DMS53 treated with DMSO at 0.1 percent for 48 hours (cell line): ENCODE measurements at regions not wholly inside any gene's neighbourhood (a gene's known extent, or its start where the extent isn't known, plus 50 kb on each side); places are given as distances from the start of the nearest gene placed in this dataset.
"Not testable (repeated sequence)": the region's sequence is repeated elsewhere in the genome, so short reads cannot be mapped to it uniquely, and the experiment has no call there.

Experiments used
- DNase-seq: peaks from one replicate; lab custom pipeline; 2025; ENCODE audit not compliant: unreplicated experiment; lab: John Stamatoyannopoulos, UW

GRCh38 chr16:87042551-87043230, 274.5 kb downstream of the C16orf95 start:
- DNase-seq, result no peak

- DNase-seq, result no peak
Measured at GRCh38 chr16:87043231-87044031, 273.8 kb downstream of the C16orf95 start.

- DNase-seq, result no peak
Measured at GRCh38 chr16:87044032-87044382, 273.2 kb downstream of the C16orf95 start.

- DNase-seq, result no peak
Measured at GRCh38 chr16:87044829-87045228, 272.4 kb downstream of the C16orf95 start.

GRCh38 chr16:87045466-87046216, 271.6 kb downstream of the C16orf95 start:
- DNase-seq, result no peak

GRCh38 chr16:87046235-87046634, 271.0 kb downstream of the C16orf95 start:
- no peak for DNase-seq

GRCh38 chr16:87047221-87048037, 269.8 kb downstream of the C16orf95 start:
- no peak for DNase-seq

GRCh38 chr16:87048038-87048729, 269.0 kb downstream of the C16orf95 start:
- no peak for DNase-seq

GRCh38 chr16:87048730-87049115, 268.5 kb downstream of the C16orf95 start:
- no peak for DNase-seq

- DNase-seq, result not testable (repeated sequence)
Measured at GRCh38 chr16:87049216-87049615, 268.0 kb downstream of the C16orf95 start.

- DNase-seq, result no peak
Measured at GRCh38 chr16:87050142-87050541, 267.1 kb downstream of the C16orf95 start.

GRCh38 chr16:87051526-87052320, 265.5 kb downstream of the C16orf95 start:
- DNase-seq, result no peak

GRCh38 chr16:87052506-87052905, 264.7 kb downstream of the C16orf95 start:
- DNase-seq, result no peak

GRCh38 chr16:87053016-87053982, 263.9 kb downstream of the C16orf95 start:
- no peak for DNase-seq

GRCh38 chr16:87054154-87054553, 263.0 kb downstream of the C16orf95 start:
- DNase-seq, result no peak

GRCh38 chr16:87054856-87055255, 262.3 kb downstream of the C16orf95 start:
- DNase-seq, result no peak

GRCh38 chr16:87056083-87056482, 261.1 kb downstream of the C16orf95 start:
- no peak for DNase-seq

- DNase-seq, result no peak
Measured at GRCh38 chr16:87056551-87056950, 260.6 kb downstream of the C16orf95 start.
